ENCODE measurements at regions not wholly inside any gene's neighbourhood (a gene's known extent, or its start where the extent isn't known, plus 50 kb on each side); places are given as distances from the start of the nearest gene placed in this dataset.
"Not testable (repeated sequence)": the region's sequence is repeated elsewhere in the genome, so short reads cannot be mapped to it uniquely, and the experiment has no call there.

- in situ Hi-C loops (cut with HindIII; ENCODE audit: low sequenced_read_pairs), result no loop called here
- no peak for TF ChIP-seq CTCF (IDR thresholded peaks at IDR 0.05; ENCODE audit: low read depth, low read length, missing control alignments)
- DNase-seq (ENCODE audit: low read depth), result no peak
- H3K4me3 ChIP-seq (ENCODE audit: low read depth, low read length), result no peak overlapping the region
Measured at GRCh38 chr18:47710451-47710850, 220.0 kb downstream of the SMAD2 start.

GRCh38 chr18:47709556-47709955 is 220.9 kb downstream of the SMAD2 start:
- no peak overlapping the region for H3K4me3 ChIP-seq (ENCODE audit: low read depth, low read length)
- no peak for DNase-seq (ENCODE audit: low read depth)
- in situ Hi-C loops (cut with HindIII; ENCODE audit: low sequenced_read_pairs), result no loop called here
- no peak for TF ChIP-seq CTCF (IDR thresholded peaks at IDR 0.05; ENCODE audit: low read depth, low read length, missing control alignments)

GRCh38 chr18:47708206-47708605 is 222.3 kb downstream of the SMAD2 start:
- H3K4me3 ChIP-seq (ENCODE audit: low read depth, low read length), result no peak overlapping the region
- TF ChIP-seq CTCF (IDR thresholded peaks at IDR 0.05; ENCODE audit: low read depth, low read length, missing control alignments), result no peak
- in situ Hi-C loops (cut with HindIII; ENCODE audit: low sequenced_read_pairs), result no loop called here
- no peak for DNase-seq (ENCODE audit: low read depth)

- no peak for DNase-seq (ENCODE audit: low read depth)
- TF ChIP-seq CTCF (IDR thresholded peaks at IDR 0.05; ENCODE audit: low read depth, low read length, missing control alignments), result no peak
- in situ Hi-C loops (cut with HindIII; ENCODE audit: low sequenced_read_pairs), result no loop called here
- H3K4me3 ChIP-seq (ENCODE audit: low read depth, low read length), result no peak overlapping the region
Measured at GRCh38 chr18:47701134-47701533, 229.3 kb downstream of the SMAD2 start.

- in situ Hi-C loops (cut with HindIII; ENCODE audit: low sequenced_read_pairs), result no loop called here
- no peak for DNase-seq (ENCODE audit: low read depth)
- no peak overlapping the region for H3K4me3 ChIP-seq (ENCODE audit: low read depth, low read length)
- no peak for TF ChIP-seq CTCF (IDR thresholded peaks at IDR 0.05; ENCODE audit: low read depth, low read length, missing control alignments)
Measured at GRCh38 chr18:47696870-47697269, 233.6 kb downstream of the SMAD2 start.

- no peak overlapping the region for H3K4me3 ChIP-seq (ENCODE audit: low read depth, low read length)
- DNase-seq (ENCODE audit: low read depth), result no peak
- in situ Hi-C loops (cut with HindIII; ENCODE audit: low sequenced_read_pairs), result no loop called here
- no peak for TF ChIP-seq CTCF (IDR thresholded peaks at IDR 0.05; ENCODE audit: low read depth, low read length, missing control alignments)
Measured at GRCh38 chr18:47691611-47692010, 238.8 kb downstream of the SMAD2 start.

- H3K4me3 ChIP-seq (ENCODE audit: low read depth, low read length); in situ Hi-C loops (cut with HindIII; ENCODE audit: low sequenced_read_pairs); DNase-seq (ENCODE audit: low read depth): not testable (repeated sequence)
Measured at GRCh38 chr18:47690778-47691177, 239.7 kb downstream of the SMAD2 start.

Data from astrocyte of the cerebellum (primary cell).